GM21528 (cell line): ENCODE measurements at regions not wholly inside any gene's neighbourhood (a gene's known extent, or its start where the extent isn't known, plus 50 kb on each side); places are given as distances from the start of the nearest gene placed in this dataset.

ENCODE experiments used
- ATAC-seq: cut with Tn5 transposase; IDR thresholded peaks from one replicate; pipeline ENCODE4 v1.9.1; 2021; ENCODE audit warnings: mild to moderate bottlenecking, moderate library complexity; ENCODE audit not compliant: unreplicated experiment, low FRiP score

DNA sequence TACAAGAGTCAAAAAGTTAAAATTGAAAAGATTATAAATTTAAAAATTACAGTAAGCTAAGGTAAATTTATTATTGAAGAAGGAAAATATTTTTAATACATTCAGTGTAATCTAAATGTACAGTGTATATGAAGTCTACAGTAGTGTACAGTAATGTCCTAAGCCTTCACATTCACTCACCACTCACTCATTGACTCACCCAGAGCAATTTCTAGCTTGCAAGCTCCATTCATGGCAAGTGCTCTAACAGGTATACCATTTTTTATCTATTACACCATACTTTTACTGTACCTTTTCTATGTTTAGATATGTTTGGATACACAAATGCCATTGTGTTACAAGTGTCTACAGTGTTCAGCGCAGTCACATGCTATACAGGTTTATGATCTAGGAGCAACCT, 389.7 kb downstream of the RASEF start:
- ATAC-seq, result no peak

DNA sequence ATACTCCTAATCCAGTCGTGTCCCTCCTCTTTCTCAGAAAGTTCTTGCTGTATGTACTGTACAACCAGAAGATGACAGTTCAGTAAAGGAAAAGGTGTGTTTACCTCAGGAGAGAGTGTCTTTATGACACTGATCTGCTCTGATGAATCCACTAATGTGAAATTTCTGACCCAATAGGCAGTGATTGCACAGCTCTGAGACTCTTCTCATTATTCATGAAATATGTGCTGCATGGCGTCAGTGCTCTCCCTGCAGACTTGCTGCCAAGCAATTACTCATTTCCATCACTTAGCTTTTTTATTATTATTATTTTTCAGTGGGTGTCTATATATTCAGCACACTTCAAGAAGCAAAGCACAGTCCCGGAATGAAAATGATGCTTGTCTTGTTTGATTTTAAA, 389.0 kb downstream of the RASEF start:
- no peak for ATAC-seq

DNA sequence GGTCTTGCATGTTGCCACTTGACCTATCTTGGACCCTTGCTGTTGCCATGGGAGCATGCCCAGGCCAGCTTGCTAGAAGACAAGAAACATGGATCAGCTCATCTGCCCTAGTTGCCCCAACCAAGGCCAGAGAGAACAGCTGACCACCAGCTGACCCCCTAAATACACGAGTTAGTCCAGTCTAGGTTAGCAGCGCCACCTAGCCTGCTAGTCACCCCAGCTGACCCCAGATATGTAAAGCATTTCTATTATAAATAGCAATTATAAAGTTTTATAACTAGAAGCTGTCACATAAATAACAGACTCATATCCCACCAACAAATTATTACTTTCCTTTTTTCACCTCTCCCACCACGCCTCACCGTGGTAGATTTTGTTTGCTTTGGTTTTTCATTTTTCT, 387.8 kb downstream of the RASEF start:
- no peak for ATAC-seq

DNA sequence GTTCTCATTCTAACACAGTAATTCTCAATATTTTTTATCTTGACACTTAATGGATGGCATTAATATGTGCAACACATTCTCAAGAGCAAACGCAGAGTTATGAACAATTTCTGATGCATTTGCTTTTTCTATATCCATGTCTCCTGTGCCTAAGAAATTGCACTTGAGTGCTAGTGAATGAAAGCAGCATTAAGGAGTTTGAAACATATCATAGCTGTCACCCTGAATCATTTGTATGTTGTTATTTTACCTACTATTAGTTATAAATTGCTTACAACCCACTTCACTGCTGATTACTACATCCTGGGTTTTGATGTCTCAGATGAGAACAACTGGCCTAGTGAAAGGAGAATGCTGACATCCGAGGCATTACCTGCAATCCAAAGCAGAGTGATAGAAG, 387.3 kb downstream of the RASEF start:
- ATAC-seq, result no peak

DNA sequence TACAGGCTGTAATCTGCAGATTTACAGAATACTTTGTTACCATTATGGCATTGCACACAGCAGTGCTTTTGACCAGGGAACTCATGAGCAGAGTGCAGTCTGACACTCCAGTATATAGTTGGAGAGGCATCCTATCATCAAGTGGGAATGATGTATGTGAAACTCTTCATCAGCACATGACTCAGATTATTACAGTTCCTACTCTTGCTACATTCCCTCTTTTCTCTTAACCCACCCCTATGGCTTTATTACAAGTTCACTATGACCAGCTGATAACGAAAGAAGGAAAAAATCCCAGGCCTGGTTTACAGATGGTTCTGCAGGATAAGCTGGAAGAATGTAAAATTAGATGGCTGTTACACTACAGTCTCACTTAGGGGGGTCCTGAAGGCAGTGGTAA, 385.9 kb downstream of the RASEF start:
- no peak for ATAC-seq

DNA sequence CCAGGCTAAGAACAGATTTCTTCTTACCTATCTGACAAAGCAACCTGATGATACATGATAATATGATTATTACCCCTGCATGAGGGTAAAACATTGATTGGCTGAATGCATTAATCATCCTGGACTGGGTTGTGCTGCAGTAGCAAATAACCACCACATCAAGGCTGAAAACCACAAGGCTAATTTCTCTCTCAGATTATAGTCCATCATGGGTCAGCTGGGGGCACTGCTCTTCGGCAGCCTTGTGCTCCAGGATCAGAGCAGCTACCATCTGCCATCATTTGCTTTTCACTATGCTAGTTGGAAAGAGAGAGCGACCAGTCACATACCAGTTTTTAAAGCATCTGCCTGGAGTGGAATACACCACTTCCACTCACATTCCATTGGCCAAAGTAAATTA, 383.5 kb downstream of the RASEF start:
- ATAC-seq, result no peak

DNA sequence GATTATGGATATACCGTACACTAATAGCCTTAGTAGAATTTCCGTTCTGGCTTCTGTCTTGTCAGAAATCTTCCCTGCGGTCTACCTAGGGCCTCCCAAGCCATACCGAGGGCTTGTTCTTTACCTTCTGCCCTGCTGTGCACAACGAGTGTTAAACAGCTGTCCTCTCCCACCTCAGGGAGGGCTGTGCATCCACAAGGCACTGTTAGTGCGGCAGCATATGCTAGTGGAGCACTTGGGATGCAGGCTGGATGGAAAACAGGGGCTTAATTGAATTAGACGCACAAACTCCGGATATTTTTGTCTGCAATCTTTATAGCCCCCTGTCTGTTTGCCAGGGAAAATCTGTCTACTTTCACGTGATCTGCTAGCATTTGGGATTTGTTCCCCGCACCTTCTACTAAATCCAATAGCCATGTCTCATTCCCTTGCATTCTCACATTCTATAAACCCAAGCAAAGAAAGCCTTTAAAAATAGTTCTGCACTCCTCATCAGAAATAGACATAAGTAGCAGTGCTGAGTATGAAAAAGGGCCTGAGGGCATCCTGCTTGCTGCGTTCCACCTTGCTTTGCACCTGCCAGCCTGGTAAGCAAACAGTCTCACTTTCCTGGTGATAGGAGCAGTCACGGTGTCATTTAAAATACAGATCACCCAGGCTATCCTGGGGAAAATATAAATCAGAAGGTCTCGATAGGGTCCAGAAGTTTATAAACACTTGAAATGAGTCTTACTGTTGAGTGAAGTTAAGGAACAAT, 382.6 kb downstream of the RASEF start:
- no peak for ATAC-seq

DNA sequence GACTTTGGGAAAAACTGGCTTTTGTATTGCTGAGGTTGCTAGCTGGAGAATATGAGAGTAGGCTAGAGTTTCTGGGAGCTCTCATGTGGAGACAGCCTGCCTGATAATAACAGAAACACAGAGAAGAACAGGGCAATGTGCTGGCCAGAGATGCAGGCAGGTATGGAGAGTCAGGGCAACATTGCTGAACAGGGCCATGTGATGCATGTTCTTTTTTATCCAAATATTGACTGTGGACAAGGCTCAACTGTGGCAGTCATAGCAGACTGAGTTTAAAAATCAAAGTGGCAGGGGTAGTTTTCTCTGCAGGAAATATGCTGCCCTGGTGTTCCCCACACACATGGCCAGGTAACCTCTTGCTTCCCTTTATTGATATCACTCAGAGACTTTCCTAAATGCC, 381.1 kb downstream of the RASEF start:
- no peak for ATAC-seq

DNA sequence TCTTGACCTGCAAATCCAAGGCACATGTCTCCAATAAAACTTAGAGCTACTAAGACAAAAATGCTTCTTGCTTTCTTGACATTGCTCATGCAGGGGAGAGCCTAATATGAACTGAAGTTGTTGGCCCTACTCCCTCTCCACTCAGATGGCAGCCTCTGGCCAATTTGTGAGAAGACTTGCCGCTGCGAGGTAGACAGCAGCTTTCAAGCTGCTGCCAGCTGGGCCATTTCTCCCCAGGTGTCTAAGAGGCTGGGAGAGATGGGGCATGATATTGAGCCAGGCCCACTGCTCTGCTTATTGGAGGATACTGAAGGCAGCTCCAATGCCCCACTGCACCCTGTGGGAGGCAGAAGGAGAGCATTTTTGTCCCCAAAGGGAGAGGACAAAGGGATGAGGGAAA, 380.5 kb downstream of the RASEF start:
- ATAC-seq, result no peak

DNA sequence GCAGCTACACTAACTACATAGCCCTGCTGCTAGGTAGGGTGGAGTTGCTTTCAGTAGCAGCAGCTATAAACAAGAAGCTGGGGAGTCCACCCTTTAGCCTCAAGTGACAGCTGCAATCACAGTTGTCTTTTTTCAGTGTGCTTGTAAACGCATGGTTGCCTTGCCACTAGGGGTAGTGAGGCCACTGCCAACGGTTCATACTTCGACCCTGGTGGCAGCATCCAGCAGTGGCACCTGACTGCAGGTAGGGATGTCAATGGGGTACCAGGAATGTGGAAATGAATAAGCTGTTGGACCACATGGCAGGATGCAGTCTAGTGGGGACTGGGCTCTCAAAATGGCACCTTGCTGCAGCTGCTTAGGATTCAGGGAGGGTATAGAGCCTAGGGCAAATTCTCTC, 367.2 kb downstream of the RASEF start:
- ATAC-seq, result no peak

DNA sequence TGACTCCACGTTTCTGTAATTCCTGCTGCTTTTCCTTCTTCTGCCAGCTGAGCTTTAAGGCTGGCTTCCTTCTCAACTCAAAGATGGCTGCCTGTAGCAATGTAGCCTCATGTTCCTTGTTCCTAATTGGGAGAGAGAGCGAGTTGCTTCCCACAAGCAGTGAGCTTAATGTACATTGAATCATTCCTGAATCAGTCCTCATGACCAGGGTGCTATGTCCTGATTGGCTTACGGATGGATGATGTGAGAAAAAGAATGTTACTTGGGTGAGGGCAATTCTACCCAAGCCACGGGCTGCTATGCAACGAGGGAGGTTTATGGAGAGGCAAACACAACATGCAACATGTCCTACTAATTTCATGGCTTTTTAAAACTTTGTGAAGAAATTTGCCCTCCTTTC, 356.2 kb downstream of the RASEF start:
- ATAC-seq, result no peak

DNA sequence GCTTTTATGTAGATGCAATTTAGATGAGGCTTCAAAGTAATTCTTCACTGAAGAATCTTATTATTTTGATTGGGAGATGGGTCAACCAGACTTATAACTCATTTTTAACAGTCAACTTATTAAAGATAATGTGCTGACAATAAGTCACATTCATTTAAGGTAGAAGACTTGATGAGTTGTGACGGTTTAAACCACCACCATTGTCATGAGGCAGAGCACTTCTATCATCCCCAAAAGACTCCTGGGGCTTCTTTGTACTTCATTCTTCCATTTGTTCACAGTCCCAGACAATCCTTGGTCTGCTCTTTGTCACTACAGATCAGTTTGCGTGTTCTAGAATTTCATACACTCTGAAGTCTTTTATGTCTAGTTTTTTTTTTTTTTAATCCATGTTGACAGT, 346.1 kb downstream of the RASEF start:
- no peak for ATAC-seq

DNA sequence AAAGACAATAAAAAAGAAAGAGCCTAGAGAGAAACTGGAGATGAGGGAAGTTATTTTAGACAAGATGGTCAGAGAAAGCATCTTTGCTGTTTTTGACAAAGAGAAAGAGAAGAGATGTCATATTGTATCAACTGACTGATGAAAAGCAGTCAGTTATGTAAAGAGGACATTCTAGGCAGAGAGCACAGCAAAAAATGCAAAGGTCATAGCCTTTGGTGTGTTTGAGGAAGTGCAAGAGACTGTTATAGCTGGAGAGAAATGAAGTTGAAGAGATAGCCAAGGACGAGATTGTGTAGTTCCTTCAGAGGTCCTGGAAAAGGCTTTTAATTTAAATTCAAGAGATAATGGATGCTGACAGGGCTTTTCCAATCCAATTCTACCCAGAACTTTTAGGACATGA, 342.4 kb downstream of the RASEF start:
- ATAC-seq, result no peak

DNA sequence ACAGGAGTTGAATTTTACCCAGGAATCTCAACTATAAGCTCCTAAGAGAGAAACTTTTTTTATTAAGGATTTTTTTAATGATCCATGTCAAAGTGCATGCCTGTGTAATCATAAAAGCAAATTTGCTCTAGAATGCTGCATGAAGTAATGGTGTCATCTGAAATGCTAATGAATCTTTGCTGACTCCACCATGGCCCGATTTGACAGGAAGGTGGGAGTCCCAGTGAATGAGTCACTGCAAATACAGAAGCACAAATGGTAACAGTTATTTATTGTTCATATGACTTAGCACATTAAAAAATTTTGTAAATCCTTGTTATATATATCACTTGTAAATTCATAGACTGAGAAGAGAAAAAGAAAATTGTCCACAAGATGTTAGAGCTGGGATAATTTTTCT, 341.3 kb downstream of the RASEF start:
- ATAC-seq, result no peak

DNA sequence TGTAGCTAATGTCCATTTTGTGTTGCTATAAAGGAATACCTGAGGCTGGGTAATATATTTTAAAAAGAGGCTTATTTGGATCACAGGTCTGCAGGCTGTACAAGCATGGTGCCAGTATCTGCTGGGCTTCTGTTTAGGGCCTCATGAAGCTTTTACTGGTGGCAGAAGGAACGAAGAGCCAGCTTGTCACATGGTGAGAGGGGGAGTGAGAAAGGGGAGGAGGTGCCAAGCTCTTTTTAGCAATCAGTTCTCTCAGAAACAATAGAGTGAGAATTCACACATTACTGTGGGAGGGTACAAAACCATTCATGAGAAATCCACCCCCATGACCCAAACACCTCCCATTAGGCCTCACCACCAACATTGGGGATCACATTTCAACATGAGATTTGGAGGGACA, 340.9 kb downstream of the RASEF start:
- no peak for ATAC-seq

DNA sequence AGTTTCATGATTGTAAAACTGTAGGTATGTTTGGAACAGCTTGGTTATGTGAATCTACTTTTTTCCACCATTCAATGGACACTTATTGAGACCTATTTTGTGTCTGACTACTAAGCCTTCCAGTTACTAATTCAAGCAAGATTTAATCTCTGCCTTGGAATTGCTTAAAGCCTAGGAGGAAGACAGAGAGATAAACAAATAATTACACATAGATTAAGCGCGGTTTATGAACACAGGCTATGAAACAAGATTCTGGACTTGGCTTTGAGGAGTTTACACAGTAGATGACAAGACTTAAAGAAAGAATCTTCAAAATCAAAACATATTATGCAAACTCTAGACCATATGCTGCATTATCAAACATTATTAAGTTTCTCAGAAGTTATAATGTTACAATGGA, 340.4 kb downstream of the RASEF start:
- ATAC-seq, result no peak

DNA sequence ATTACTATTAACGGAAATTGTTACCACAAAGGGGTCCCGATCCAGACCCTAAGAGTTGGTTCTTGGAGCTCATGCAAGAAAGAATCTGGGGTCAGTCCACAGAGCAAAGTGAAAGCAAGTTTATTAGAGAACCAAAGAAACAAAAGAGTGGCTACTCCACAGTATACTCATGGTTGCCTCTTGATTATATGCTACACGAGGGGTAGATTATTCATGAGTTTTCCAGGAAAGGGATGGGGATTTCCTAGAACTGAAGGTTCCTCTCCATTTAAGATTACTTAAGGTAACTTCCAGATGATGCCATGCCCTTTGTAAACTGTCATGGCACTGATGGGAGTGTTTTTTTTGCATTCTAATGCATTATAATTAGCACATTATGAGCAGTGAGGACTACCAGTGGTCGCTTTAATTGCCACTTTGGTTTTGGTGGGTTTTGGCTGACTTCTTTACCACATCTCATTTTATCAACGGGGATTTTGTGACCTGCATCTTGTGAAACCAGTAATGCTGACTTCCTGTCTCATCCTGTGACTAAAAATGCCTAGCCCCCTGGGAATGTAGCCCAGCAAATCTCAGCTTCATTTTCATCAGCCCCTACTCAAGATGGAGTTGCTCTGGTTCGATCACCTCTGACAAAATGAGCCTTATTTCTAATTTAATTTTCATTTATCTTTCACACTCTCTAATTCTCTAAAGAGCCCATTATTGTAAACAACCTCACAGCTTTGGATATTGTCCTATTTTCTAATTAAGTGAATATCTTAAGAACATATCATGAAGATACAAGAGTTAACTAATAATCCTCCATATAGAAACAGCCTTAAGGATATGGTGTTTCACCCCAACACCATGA, 336.3 kb downstream of the RASEF start:
- ATAC-seq, result no peak

DNA sequence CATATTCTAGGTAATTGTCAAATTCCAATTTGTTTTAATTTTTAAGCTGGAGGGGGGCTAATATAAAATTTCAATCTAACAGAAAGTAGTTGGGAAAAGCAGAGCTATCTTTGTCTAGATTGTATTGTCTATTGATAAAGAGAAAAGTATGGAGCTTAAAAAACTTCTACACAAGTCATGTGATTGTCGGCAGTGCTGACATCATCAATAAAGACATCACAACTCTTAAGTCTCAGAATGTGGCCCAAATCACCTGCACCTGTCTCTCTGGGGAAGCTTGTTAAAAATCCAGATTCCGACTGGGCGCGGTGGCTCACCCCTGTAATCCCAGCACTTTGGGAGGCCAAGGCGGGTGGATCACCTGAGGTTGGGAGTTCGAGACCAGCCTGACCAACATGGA, 333.8 kb downstream of the RASEF start:
- ATAC-seq, result no peak

DNA sequence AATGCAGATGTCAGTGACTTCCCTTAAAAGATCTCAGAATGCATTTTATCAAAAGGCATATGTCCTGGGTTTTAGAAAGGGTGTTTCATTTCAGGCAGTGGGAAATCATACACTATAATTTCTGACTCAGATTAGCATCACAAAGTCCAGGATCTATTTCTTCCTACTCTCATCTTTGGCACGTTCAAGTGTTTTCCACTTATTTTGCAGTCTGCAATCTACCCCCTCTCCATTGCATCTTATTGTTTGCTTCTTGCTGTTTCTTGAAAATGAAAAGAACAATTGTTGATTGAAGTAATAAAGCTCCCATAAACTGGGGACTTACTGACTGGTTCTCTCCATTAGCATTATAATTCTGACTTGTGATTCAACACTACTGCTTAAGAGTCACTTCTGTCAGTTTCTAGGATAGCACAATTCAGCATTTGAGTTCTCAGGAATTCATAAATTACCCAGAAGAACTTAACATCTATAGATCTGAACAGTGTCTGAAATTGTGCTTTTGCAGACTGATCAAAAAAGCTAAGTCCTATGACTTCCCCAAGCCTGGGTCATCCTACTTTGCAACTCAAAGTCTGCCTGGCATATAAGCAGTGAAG, 332.9 kb downstream of the RASEF start:
- no peak for ATAC-seq

DNA sequence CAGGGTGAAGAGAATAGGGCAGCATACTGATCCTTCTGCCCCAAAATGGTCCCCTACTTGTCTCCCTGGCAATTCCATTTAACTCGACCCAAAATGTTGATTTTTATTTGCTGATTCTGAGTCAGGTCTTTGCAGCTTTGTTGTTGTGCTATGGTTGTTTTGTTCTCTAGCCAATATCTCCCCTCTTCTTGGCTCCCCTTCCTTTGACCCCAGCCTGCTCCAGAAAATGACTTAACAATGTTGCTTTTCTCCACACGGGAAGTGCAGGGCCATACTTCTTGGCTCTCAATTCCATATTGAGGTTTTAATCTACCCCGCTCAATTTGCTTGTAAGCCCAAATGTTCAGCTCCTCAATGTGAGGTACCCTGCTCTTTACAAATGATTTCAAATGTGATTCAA, 330.0 kb downstream of the RASEF start:
- no peak for ATAC-seq

DNA sequence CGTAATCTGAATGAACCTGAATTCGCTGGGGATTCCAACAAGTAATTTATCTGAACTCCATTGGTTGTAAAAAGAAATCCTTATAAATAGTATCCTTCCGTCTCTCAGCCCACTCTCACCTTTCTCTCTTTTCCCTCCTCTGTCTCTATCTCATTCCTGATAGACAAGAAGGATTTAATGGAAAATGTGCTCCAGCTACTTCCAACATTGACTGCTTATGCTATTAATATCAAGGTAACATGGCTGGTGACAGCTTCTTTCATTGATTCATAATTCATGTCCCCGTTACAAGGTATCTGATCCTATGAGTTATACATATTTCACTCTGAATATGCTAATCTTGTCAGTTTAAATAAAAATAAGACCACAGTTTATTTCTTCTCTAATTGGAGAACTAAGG, 326.8 kb downstream of the RASEF start:
- ATAC-seq, result no peak

DNA sequence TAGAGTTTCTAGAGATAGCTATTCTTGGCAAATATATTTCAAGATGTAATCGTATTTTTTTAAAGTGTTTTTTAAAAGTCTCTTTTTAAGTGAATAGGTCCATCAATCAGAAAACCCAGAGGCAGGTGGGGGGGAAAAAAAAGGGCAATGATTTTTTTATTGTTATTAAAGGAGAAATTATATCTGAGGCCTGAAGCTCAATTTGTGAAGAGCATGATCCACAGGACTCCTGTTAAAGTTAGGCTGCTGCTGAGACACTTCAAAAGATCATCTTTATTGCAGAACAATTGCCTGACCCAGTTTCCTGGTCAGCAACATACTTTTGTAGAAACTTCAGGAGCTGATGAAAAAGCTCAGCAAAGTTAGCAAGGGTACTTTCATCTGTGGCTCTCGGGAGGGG, 326.2 kb downstream of the RASEF start:
- no peak for ATAC-seq
